Peyer's patch (tissue), 4 donors: ENCODE measurements at regions not wholly inside any gene's neighbourhood (a gene's known extent, or its start where the extent isn't known, plus 50 kb on each side); places are given as distances from the start of the nearest gene placed in this dataset.

ENCODE experiments used
- DNase-seq, 3 donors: peaks; one replicate each; pipeline ENCODE4 v3.0.0-alpha.2; 2017 to 2019
- H3K27ac ChIP-seq, 4 donors: fragments of 200-600 bp; sonication (generic); one replicate each; pipeline ENCODE4 v1.5.1; 2016 to 2019
- H3K27me3 ChIP-seq, 2 donors: fragments of 200-600 bp; sonication (generic); one replicate each; pipeline ENCODE4 v1.5.1; 2019
- H3K36me3 ChIP-seq, 3 donors: fragments of 200-600 bp; sonication (generic); one replicate each; pipeline ENCODE4 v1.5.1; 2016 to 2019
- H3K4me1 ChIP-seq, 4 donors: fragments of 200-600 bp; sonication (generic); one replicate each; pipeline ENCODE4 v1.5.1; 2016 to 2019
- H3K4me3 ChIP-seq, 4 donors: fragments of 200-600 bp; sonication (generic); 1 replicate in 3 of 4; 2 replicates in 1 of 4; pipeline ENCODE4 v1.5.1; 2016 to 2019; ENCODE audit warnings: mild to moderate bottlenecking in 1 of 4
- H3K9me3 ChIP-seq, 4 donors: fragments of 200-600 bp; sonication (generic); one replicate each; pipeline ENCODE4 v1.5.1; 2016 to 2019; ENCODE audit warnings: mild to moderate bottlenecking in 1 of 4
- CTCF ChIP-seq, 6 experiments: fragments of 450-650 bp in 4 of 6; fragments of 200-600 bp in 2 of 6; sonication (generic) in 1 of 6; IDR thresholded peaks; one replicate each; pipeline ENCODE4 v1.5.1; 2017 to 2019; ENCODE audit warnings: antibody characterized with exemption in 6 of 6, mild to moderate bottlenecking in 3 of 6, moderate library complexity in 1 of 6
- POLR2A ChIP-seq, 2 donors: fragments of 450-650 bp; IDR thresholded peaks; one replicate each; pipeline ENCODE4 v1.5.1; 2017; ENCODE audit warnings: antibody characterized with exemption in 2 of 2, mild to moderate bottlenecking in 2 of 2, moderate library complexity in 2 of 2

- DNase-seq, result no peak
- no peak overlapping the region for H3K4me3 ChIP-seq
- H3K9me3 ChIP-seq, result no peaks in the 10 kb centered on the region
- no peak overlapping the region for H3K27ac ChIP-seq
- no peaks in the 10 kb centered on the region for H3K4me1 ChIP-seq
- TF ChIP-seq POLR2A (IDR thresholded peaks at IDR 0.05) (no peak), CTCF (IDR thresholded peaks at IDR 0.05) (no peak)
- H3K36me3 ChIP-seq, result no peaks in the 10 kb centered on the region
- H3K27me3 ChIP-seq, result no peaks in the 10 kb centered on the region
Observed at GRCh38 chr15:77853910-77854309, 221.2 kb upstream of the LINGO1 start.

GRCh38 chr15:77853008-77853328 lies 220.3 kb upstream of the LINGO1 start:
- H3K4me1 ChIP-seq, result no peaks in the 10 kb centered on the region
- no peak for TF ChIP-seq CTCF (IDR thresholded peaks at IDR 0.05)
- TF ChIP-seq POLR2A (IDR thresholded peaks at IDR 0.05), result no peak
- no peaks in the 10 kb centered on the region for H3K27me3 ChIP-seq
- no peak overlapping the region for H3K27ac ChIP-seq
- no peaks in the 10 kb centered on the region for H3K36me3 ChIP-seq
- H3K9me3 ChIP-seq, result no peaks in the 10 kb centered on the region
- peak in 1 of 3 donors; percentile 44 for DNase-seq
- no peak overlapping the region for H3K4me3 ChIP-seq

GRCh38 chr15:77852241-77853007 lies 219.7 kb upstream of the LINGO1 start:
- H3K27ac ChIP-seq, result no peak overlapping the region
- H3K4me3 ChIP-seq, result no peak overlapping the region
- peak in 1 of 3 donors; percentile 50 for DNase-seq
- no peaks in the 10 kb centered on the region for H3K27me3 ChIP-seq
- TF ChIP-seq CTCF (IDR thresholded peaks at IDR 0.05) (no peak), POLR2A (IDR thresholded peaks at IDR 0.05) (no peak)
- no peaks in the 10 kb centered on the region for H3K4me1 ChIP-seq
- H3K9me3 ChIP-seq, result no peaks in the 10 kb centered on the region
- H3K36me3 ChIP-seq, result no peaks in the 10 kb centered on the region

GRCh38 chr15:77851691-77852090 lies 219.0 kb upstream of the LINGO1 start:
- Histone ChIP-seq H3K4me1 (no peaks in the 10 kb centered on the region), H3K9me3 (no peaks in the 10 kb centered on the region), H3K4me3 (no peak overlapping the region), H3K36me3 (no peaks in the 10 kb centered on the region), H3K27me3 (no peaks in the 10 kb centered on the region), H3K27ac (no peak overlapping the region)
- DNase-seq, result peak in 1 of 3 donors; percentile 48
- TF ChIP-seq CTCF (IDR thresholded peaks at IDR 0.05), result no peak
- no peak for TF ChIP-seq POLR2A (IDR thresholded peaks at IDR 0.05)

- no peaks in the 10 kb centered on the region for H3K36me3 ChIP-seq
- H3K27me3 ChIP-seq, result no peaks in the 10 kb centered on the region
- H3K9me3 ChIP-seq, result no peaks in the 10 kb centered on the region
- no peaks in the 10 kb centered on the region for H3K4me1 ChIP-seq
- TF ChIP-seq POLR2A (IDR thresholded peaks at IDR 0.05), result no peak
- no peak for TF ChIP-seq CTCF (IDR thresholded peaks at IDR 0.05)
- H3K4me3 ChIP-seq, result no peak overlapping the region
- H3K27ac ChIP-seq, result no peak overlapping the region
- peak in 1 of 3 donors; percentile 13 for DNase-seq
Observed at GRCh38 chr15:77851086-77851485, 218.4 kb upstream of the LINGO1 start.
